ENCODE measurements at regions not wholly inside any gene's neighbourhood (a gene's known extent, or its start where the extent isn't known, plus 50 kb on each side); places are given as distances from the start of the nearest gene placed in this dataset.
A peak's percentile ranks its signal among the peaks of the same experiment; 100 is the strongest.

DNA sequence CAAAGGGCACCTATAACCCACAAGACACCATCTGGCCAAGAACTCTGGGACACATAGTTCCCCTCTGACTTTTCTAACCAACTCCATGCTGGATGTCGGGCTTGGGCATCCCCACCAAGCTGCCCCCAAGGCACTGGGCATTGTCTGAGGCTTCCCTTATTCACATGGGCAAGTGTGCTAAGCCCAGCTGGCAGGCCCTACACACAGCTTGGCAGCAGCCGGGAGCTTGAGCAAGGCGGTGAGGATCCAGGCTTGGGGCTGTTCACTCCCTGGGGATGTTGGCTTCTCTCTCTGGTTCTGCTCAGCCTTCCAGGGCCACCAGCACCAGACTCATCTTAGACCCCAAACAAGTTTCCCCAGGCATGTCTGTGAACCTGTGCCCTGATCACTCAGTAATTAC is 138.3 kb upstream of the KAZN start:
- Histone ChIP-seq H3K4me1 (no peaks in the 10 kb centered on the region), H3K4me3 (no peak overlapping the region), H3K9me3 (no peaks in the 10 kb centered on the region), H3K27me3 (no peaks in the 10 kb centered on the region), H3K36me3 (no peaks in the 10 kb centered on the region), H3K27ac (no peak overlapping the region)
- TF ChIP-seq, protein P1, sequence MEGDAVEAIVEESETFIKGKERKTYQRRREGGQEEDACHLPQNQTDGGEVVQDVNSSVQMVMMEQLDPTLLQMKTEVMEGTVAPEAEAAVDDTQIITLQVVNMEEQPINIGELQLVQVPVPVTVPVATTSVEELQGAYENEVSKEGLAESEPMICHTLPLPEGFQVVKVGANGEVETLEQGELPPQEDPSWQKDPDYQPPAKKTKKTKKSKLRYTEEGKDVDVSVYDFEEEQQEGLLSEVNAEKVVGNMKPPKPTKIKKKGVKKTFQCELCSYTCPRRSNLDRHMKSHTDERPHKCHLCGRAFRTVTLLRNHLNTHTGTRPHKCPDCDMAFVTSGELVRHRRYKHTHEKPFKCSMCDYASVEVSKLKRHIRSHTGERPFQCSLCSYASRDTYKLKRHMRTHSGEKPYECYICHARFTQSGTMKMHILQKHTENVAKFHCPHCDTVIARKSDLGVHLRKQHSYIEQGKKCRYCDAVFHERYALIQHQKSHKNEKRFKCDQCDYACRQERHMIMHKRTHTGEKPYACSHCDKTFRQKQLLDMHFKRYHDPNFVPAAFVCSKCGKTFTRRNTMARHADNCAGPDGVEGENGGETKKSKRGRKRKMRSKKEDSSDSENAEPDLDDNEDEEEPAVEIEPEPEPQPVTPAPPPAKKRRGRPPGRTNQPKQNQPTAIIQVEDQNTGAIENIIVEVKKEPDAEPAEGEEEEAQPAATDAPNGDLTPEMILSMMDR (IDR thresholded peaks at IDR 0.05), result no peak
- no peak for ATAC-seq
- intact Hi-C loops (cut with DNase I), result no loop called here
- DNase-seq, result no peak

- DNase-seq, result no peak
- Histone ChIP-seq H3K9me3 (no peaks in the 10 kb centered on the region), H3K36me3 (no peaks in the 10 kb centered on the region), H3K27ac (no peak overlapping the region), H3K27me3 (no peaks in the 10 kb centered on the region), H3K4me3 (no peak overlapping the region), H3K4me1 (no peaks in the 10 kb centered on the region)
- no peak for ATAC-seq
- intact Hi-C loops (cut with DNase I), result no loop called here
- TF ChIP-seq, protein P1 (IDR thresholded peaks at IDR 0.05), result no peak
Measured at GRCh38 chr1:14462851-14463250, 135.6 kb upstream of the KAZN start.

- DNase-seq (peak in 1 of 4 donors; percentile 26), ATAC-seq (no peak)
- H3K36me3 ChIP-seq, result no peaks in the 10 kb centered on the region
- no peak overlapping the region for H3K4me3 ChIP-seq
- H3K4me1 ChIP-seq, result no peaks in the 10 kb centered on the region
- H3K27ac ChIP-seq, result no peak overlapping the region
- no peaks in the 10 kb centered on the region for H3K27me3 ChIP-seq
- TF ChIP-seq, protein P1 (IDR thresholded peaks at IDR 0.05), result no peak
- H3K9me3 ChIP-seq, result no peaks in the 10 kb centered on the region
- intact Hi-C loops (cut with DNase I), result no loop called here
Measured at GRCh38 chr1:14466006-14466405, 132.5 kb upstream of the KAZN start.

DNA sequence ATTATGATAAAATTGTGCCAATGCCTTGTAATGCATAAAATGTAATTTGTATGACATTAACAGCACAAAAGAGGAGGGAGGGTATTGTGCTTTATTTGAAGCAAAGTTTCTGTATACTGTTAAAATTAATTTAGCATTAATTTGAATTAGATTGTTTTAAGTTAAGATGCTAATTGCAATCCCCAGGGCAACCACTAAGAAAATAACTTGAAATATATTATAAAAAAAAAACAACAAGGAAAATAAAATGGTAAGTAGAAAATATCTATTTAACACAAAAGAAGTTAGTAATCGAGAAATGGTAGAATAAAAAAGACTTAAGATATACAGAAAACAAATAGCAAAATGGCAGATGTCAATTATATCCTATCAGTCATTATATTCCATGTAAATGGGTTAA is 131.4 kb upstream of the KAZN start:
- Histone ChIP-seq H3K9me3 (no peaks in the 10 kb centered on the region), H3K4me3 (no peak overlapping the region), H3K27me3 (no peaks in the 10 kb centered on the region), H3K36me3 (no peaks in the 10 kb centered on the region), H3K4me1 (no peaks in the 10 kb centered on the region), H3K27ac (no peak overlapping the region)
- no peak for ATAC-seq
- TF ChIP-seq, protein P1 (IDR thresholded peaks at IDR 0.05), result no peak
- DNase-seq, result no peak
- intact Hi-C loops (cut with DNase I), result no loop called here

- Histone ChIP-seq H3K9me3 (no peaks in the 10 kb centered on the region), H3K4me3 (no peak overlapping the region), H3K27ac (no peak overlapping the region), H3K4me1 (no peaks in the 10 kb centered on the region), H3K27me3 (no peaks in the 10 kb centered on the region), H3K36me3 (no peaks in the 10 kb centered on the region)
- intact Hi-C loops (cut with DNase I), result no loop called here
- TF ChIP-seq, protein P1 (IDR thresholded peaks at IDR 0.05), result no peak
- ATAC-seq, result no peak
- no peak for DNase-seq
Measured at GRCh38 chr1:14468751-14469150, 129.7 kb upstream of the KAZN start.
